Occipital lobe (tissue), 1 donor: ENCODE measurements at regions not wholly inside any gene's neighbourhood (a gene's known extent, or its start where the extent isn't known, plus 50 kb on each side); places are given as distances from the start of the nearest gene placed in this dataset.

ENCODE experiments used
- DNase-seq: peaks from one replicate; lab custom pipeline; 2025; lab: John Stamatoyannopoulos, UW

DNA sequence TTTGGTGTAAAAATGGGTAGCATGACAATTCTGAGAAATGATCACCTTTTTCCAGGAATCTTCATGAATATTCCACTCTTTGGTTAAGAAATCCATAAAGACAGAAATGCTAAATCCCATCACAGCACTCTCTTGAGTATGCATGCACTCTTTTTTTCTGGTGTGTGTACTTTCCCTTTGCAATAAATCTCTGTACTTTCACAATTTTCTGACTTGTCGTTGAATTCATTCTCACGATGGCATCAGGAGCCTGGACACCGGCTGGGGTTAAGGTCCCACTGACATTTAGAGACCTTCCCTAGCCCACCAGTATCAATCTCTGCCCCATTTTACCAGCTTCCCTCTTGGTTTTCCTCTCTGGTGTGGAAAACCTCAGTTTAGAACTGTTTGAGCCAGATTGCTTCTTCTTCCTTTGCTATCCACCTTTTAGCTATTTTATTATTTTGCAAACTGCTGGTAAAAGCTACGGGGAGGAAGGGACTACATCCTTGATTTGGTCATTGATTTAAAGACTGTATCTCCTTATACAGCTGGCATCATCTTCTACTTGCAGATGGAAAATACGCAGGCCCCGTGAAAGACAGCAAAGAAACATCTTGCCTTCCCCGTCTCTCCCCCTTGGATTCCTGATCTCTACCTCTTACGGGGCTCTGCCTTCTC lies 59.9 kb upstream of the ZFR start:
- no peak for DNase-seq

DNA sequence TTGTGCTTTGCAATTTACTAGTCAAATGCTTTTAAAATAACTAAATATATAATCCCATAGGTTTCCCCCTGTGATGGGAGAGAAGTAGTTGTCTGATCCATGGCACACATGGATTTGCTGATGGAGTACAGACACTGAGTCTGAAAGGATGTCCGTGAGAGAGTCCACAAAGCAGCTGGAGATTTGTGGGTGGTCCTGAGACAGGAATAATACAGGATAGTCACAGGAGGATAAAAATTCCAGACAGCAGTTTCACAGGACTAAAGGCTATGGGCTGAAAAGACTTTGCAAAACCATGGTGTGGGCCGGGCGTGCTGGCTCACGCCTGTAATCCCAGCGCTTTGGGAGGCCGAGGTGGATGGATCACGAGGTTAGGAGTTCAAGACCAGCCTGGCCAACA lies 58.7 kb upstream of the ZFR start:
- no peak for DNase-seq

GRCh38 chr5:32501071-32502002 lies 56.8 kb upstream of the ZFR start:
- no peak for DNase-seq

DNA sequence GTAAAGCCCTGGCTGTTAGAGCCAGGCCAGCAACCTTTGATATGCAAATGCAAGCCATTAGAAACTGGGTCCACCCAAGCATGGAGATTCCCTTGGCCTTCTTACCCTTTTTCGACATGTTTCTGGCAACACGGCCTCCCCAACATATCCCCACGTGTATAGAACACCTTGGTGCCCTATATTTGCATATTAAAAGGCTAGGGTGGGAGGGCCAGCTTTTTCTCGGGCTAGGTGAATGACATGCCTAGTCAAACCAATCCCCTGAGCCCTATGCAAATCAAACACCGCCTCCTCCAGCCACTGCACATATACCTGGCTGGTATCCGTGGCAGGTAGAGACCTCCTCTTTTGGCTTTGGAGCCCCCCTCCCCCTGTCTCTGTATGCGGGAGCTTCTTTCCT lies 55.6 kb upstream of the ZFR start:
- DNase-seq, result no peak

DNA sequence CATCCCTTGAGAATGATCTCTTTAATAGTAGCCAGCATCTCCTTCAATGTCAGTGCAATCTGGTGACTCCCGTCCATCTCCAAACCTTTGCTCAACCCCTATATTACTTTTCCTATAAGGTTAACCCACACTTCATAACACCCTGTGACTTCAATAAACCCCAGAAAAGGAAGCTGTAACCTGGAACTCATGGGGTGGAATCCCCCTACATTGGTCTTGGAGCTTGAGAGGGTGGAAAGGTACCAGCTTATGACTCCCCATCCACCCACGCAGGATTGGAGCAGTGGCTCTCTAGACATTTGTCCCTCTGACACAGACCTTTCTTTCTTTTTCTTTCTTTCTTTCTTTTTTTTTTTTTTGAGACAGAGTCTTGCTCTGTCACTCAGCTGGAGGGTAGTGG lies 54.7 kb upstream of the ZFR start:
- DNase-seq, result no peak

DNA sequence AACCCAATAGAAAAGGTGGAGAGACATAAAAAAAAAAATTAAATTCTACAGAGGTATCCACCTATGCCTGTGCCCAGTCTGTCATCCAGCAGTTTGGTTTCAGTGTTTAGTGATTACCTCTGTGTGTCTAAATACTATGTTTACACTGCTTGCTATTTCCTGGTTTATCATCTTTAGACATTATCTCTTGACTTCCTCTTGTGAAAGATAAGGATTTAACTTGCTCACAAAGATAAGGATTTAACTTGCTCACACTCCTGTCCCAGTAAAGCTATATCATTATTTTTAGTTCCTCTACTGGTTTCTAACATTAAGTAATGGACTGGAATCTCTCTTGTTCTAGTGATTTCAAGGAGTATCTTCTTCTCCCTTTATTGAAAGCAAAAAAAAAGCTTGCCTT lies 53.9 kb upstream of the ZFR start:
- no peak for DNase-seq

DNA sequence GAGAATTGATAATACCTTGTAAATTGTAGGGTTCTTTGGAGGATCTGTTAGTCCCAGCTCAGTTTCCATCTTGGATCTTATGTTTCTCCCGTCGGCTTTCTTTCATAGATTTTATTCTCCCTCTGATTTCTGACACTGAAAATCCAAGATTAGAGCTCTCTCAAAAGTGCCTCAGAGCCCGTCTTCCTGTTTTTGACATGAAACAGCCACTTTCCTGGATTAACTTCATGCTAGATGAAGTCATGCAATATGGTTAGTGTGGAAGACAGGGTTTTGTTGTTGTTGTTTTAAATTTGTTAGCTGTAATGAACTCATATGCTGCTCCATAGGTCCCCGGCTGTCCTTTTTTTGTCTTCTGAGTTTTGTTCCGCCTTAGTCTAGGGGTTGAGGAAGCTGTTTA lies 51.6 kb upstream of the ZFR start:
- no peak for DNase-seq

DNA sequence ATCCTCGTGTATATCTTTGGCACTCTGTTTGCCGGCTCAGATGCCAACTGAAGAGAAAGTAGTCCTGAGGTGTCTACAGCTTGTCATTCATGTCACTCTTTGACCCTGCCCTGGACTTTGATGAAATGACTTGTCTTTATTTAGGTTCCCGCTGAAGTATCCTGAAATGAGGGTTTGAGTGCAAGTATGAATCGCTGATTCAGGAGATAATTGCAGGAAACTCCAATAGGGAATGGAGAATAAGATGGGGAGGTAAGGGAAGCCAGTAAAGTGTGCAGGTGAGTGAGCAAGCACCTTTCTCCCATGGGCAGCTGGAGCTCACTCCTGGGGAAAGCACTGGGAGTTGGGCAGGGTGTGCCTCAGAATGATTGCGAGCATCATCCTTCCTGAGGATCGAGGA lies 50.3 kb upstream of the ZFR start:
- DNase-seq, result no peak
